Right kidney (tissue), 1 donor: ENCODE measurements at regions not wholly inside any gene's neighbourhood (a gene's known extent, or its start where the extent isn't known, plus 50 kb on each side); places are given as distances from the start of the nearest gene placed in this dataset.
A peak's percentile ranks its signal among the peaks of the same experiment; 100 is the strongest.
"Not testable (repeated sequence)": the region's sequence is repeated elsewhere in the genome, so short reads cannot be mapped to it uniquely, and the experiment has no call there.

Source experiments
- DNase-seq: peaks from one replicate; pipeline ENCODE4 v3.0.0-alpha.2; 2016

- peak; percentile 10 for DNase-seq
Measured at GRCh38 chr2:226190479-226191252, 609.0 kb downstream of the IRS1 start.

- DNase-seq, result no peak
Measured at GRCh38 chr2:226189061-226189460, 610.6 kb downstream of the IRS1 start.

DNA sequence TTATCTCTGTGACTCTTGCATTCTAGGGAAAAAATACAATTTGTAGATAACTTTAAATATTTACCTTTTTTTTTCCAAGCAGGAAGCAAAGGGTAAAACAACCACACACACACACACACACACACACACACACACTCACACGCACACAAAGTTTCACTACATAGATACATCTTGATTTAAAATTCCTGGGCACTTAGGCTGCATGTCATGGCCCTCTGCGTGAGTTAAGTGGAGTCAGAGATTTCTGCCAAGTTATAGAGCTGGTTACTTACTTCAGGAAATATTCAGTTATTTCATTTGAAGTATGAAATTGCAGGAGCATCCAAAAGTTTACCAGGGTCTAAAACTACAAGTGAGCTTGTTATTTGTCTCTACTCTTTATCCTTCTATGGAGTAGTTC is 612.0 kb downstream of the IRS1 start:
- peak; percentile 25 for DNase-seq

DNA sequence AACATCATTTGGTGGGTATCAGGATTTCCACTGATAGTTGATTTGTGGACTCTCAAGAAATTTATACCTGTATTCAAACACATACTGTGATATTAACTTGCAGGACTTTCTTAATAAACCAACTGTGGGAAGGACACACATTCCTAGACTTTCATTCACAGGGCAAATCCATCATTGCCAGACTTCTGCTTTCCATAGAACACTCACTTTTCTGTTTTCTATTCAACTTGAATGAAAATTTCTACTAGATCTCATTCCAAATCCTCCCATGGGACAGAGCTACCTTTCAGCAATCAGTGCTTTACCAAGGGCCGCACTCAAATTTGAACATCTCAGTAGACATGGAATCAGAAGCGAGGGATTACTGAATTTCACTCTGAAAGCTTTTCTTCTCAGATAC is 612.5 kb downstream of the IRS1 start:
- no peak for DNase-seq

DNA sequence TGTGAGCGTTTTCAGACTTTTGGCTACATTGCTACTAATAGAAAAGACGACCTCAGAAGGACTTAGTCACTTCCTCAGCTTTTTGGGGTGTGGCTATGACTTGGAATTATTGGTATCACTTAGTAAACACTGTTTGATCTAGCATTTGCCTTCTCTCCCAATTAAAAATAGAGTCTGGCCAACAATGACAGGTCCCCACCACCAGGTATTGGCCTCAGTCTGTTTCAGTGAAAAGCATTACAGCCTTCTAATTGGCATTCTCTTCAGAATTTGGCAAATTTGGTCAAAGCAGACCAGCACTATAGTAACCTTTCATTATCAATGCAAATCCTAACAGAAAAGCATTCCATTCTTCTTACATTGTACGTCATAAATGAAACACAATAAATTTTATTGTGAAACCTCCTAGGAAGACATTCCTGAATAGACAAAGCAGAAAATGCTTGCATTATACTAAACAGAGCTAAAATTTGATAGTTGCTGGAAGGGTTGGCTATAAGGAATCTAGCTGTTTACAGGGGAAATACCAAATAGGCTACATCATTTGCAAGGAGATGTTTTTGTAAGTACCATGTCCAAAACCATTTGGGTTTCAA is 613.9 kb downstream of the IRS1 start:
- DNase-seq, result no peak

GRCh38 chr2:226184940-226185615 is 614.5 kb downstream of the IRS1 start:
- no peak for DNase-seq

DNA sequence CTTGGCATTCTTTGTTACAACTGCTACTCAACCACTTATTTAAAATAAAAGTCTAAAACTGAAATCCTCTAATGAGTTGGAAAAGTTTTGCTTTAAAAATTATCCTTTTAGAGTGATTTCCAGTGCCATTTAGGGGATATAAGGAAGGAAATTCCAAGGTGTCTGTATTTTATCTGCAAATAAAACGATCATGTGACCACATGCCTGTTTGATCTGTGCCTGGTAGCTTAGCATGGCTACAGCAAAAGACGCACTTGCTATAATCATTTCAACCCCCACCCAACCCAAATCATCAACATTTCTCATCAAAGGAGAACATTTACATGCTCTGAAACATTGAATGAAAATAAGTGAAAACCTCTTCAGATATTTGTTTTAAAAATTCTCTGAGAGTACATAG is 615.1 kb downstream of the IRS1 start:
- DNase-seq, result no peak

GRCh38 chr2:226183550-226183949 is 616.1 kb downstream of the IRS1 start:
- DNase-seq, result no peak

GRCh38 chr2:226183033-226183432 is 616.6 kb downstream of the IRS1 start:
- DNase-seq, result no peak

- DNase-seq, result no peak
Measured at GRCh38 chr2:226181909-226182308, 617.7 kb downstream of the IRS1 start.

GRCh38 chr2:226180281-226180884 is 619.2 kb downstream of the IRS1 start:
- peak; percentile 6 for DNase-seq

GRCh38 chr2:226179010-226179409 is 620.6 kb downstream of the IRS1 start:
- no peak for DNase-seq

DNA sequence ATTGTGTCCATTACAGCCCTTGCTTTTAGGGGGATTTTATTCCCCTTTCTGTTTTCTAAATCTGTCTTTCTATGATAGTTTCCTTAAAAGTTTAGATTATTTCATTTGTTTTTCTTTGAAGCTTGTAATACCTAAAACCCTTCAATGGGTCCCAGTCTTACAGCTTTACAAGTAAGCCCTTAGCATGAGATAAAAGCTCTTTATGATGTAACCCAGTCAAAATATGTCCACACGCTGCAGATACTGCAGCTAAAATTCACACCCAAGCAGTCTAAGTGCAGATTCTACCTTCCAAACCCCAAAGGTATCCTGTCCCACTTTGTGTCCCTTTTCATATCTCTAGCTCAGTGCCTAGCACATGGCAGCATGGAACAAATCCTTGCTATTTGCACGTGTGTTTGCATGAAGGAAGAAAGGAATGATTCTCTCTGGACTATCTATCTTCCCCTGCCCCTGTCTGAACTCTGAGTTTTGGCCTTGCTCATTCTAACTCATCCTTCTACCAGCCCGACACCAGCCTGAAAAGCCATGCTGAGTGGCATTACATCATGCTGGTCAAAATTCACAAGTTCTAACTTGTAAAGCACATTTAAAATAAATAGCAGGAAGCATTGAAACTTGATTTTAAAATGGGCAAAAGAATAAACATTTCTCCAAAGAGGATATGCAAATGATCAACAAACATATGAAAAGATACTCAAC is 623.2 kb downstream of the IRS1 start:
- DNase-seq, result no peak

DNA sequence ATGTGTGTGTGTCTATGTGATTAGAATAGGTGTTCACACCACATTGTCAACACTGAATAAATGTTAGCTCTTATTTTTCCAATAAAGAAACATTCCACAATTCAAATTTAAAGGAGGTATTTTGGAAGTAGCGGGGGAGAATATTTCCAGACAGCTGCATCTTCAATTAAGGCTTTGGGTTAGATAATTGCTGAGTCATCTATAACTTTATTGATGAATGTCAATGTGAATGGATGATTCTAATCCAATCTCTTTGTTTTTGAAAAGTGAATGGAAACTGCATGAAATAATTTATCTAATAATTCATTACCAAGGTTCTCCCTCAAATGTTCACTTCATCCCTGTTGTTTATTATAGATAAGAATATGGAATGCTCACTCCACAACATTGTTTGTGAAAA is 625.2 kb downstream of the IRS1 start:
- no peak for DNase-seq

- no peak for DNase-seq
Measured at GRCh38 chr2:226172939-226173338, 626.7 kb downstream of the IRS1 start.

- DNase-seq, result no peak
Measured at GRCh38 chr2:226172309-226172708, 627.3 kb downstream of the IRS1 start.

GRCh38 chr2:226169751-226170581 is 629.7 kb downstream of the IRS1 start:
- no peak for DNase-seq

GRCh38 chr2:226168496-226169160 is 631.0 kb downstream of the IRS1 start:
- DNase-seq, result no peak

DNA sequence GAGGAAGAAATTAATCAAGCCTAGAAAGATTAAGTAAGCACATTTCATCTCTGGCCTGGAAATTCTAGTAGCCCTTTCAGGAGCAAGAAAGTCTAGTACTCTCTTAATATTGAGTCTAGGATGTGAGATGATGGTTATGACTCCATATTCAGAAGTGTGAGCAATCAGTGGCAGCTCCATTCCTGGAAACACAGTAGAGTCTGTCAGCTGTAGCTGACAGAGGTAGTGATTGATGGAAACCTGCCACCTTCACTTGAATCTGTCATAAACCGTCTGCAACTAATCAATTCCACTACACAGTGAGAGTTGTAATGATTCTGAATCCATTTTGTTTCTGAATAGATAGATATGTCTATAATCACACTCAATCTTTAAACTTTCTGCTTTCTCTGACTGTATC is 635.1 kb downstream of the IRS1 start:
- no peak for DNase-seq

GRCh38 chr2:226160617-226161016 is 639.0 kb downstream of the IRS1 start:
- DNase-seq, result not testable (repeated sequence)

GRCh38 chr2:226159875-226160479 is 639.6 kb downstream of the IRS1 start:
- DNase-seq, result no peak
